Stromal cell of bone marrow (primary cell): ENCODE measurements at regions not wholly inside any gene's neighbourhood (a gene's known extent, or its start where the extent isn't known, plus 50 kb on each side); places are given as distances from the start of the nearest gene placed in this dataset.

Source experiments
- DNase-seq: peaks from one replicate; pipeline ENCODE4 v3.0.0-alpha.2; 2012; ENCODE audit warnings: low read depth

- DNase-seq = peak; percentile 67
These were observed 65.5 kb upstream of the UBE3A start for GRCh38 chr15:25504307-25504706.

DNA sequence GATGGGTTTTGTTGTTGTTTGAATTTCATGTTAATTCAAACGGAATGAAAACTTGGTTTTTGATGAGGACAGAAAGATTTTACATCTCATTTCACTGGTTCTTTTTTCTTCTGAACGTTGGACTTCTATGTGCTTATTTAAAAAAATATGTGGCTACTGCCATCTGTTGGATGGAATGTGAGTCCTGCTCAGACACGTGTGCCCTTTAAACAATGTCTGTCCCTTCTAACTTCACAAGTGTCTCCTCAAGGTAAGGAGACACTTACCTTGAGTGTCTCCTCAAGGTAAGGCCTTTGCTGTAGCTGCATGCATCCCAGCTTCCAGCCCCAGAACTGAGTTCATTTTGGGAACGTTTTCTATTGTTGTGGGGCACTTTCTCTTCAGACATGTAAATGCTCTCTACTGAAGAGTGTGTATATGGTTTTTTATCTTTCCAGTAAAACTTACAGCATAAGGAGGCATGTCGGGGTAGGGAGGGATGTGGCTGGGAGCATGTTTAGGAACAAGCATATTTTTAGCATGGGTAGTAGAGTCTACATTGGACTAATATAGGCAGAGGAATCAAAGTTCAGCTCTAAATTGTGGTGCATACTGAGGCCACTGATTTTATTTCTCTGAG, 63.1 kb upstream of the UBE3A start:
- no peak for DNase-seq

DNA sequence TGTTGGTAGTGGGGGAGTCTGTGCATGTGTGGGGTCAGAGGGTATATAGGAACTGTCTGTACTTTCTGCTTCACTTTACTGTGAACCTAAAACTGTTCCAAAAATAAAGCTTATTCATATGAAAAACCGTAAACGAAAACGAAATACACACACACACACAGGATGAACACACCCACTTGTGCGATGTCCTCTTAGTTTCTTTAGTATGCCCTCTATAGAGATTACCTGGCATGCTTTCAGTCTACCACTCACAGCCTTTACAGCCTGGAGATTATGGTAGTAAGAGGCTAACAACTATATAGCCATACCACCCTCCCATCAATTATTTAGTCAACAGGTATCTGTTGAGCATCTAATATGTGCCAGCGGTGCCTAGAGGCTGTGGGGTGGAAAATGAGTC, 60.0 kb upstream of the UBE3A start:
- DNase-seq = no peak

DNA sequence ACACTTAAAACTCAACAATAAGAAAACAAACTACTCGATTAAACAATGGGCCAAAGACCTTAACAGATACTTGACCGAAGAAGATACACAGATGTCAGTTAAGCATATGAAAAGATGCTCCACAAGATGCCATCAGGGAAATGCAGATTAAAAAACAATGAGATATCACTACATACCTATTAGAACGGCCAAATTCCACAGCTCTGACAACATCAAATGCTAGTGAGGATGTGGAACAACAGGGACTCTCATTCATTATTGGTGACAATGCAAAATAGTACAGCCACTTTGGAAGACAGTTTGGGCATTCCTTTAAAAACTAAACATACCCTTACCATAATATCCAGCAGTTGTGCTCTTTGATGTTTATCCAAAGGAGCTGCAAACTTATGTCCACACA, 59.1 kb upstream of the UBE3A start:
- DNase-seq = no peak

- DNase-seq = no peak
These were observed 55.2 kb upstream of the UBE3A start for GRCh38 chr15:25493823-25494526.

GRCh38 chr15:25492315-25492714, 53.5 kb upstream of the UBE3A start:
- DNase-seq = no peak
